Activated CD8-positive, alpha-beta T cell treated with anti-CD3 and anti-CD28 coated beads for 36 hours (primary cell): ENCODE measurements at regions not wholly inside any gene's neighbourhood (a gene's known extent, or its start where the extent isn't known, plus 50 kb on each side); places are given as distances from the start of the nearest gene placed in this dataset.

Experiments
- ATAC-seq: fragments of 200-7000 bp; cut with Tn5 transposase; one replicate; pipeline ENCODE4 v1.10.0; 2021; ENCODE audit warnings: mild to moderate bottlenecking, moderate library complexity
- CTCF ChIA-PET: fragments of 350-600 bp; sonication (Branson Sonifier 250); formaldehyde crosslinking; loops from one replicate; lab custom pipeline; 2021; ENCODE audit warnings: antibody characterized with exemption; lab: Charles Lee
- POLR2A ChIA-PET: fragments of 350-600 bp; sonication (Branson Sonifier 250); formaldehyde crosslinking; loops from one replicate; lab custom pipeline; 2021; ENCODE audit warnings: antibody characterized with exemption; lab: Charles Lee
- DNase-seq: peaks from one replicate; pipeline ENCODE4 v3.0.0-alpha.2; 2020
- H3K27ac Mint-ChIP-seq: one replicate; pipeline ENCODE4 v1.8.0; 2021; ENCODE audit warnings: mild to moderate bottlenecking, mixed read lengths
- H3K27me3 Mint-ChIP-seq: one replicate; pipeline ENCODE4 v1.8.0; 2021; ENCODE audit warnings: mixed read lengths
- H3K36me3 Mint-ChIP-seq: one replicate; pipeline ENCODE4 v1.8.0; 2021; ENCODE audit warnings: low read depth, mixed read lengths
- H3K4me1 Mint-ChIP-seq: one replicate; pipeline ENCODE4 v1.8.0; 2021; ENCODE audit warnings: low read depth, mixed read lengths
- H3K4me3 Mint-ChIP-seq: one replicate; pipeline ENCODE4 v1.8.0; 2021; ENCODE audit warnings: mild to moderate bottlenecking, moderate library complexity, mixed read lengths
- H3K9me3 Mint-ChIP-seq: one replicate; pipeline ENCODE4 v1.8.0; 2021; ENCODE audit warnings: mixed read lengths
- intact Hi-C: fragments of 100-400 bp; cut with micrococcal nuclease; formaldehyde crosslinking; loops from one replicate; pipeline ENCODE4 v1.10.0; 2022
- TF ChIP-seq, protein P1 (sequence below): fragments of 200-600 bp; IDR thresholded peaks from one replicate; pipeline ENCODE4 v1.8.0; 2022; ENCODE audit warnings: antibody characterized with exemption, mild to moderate bottlenecking

DNA sequence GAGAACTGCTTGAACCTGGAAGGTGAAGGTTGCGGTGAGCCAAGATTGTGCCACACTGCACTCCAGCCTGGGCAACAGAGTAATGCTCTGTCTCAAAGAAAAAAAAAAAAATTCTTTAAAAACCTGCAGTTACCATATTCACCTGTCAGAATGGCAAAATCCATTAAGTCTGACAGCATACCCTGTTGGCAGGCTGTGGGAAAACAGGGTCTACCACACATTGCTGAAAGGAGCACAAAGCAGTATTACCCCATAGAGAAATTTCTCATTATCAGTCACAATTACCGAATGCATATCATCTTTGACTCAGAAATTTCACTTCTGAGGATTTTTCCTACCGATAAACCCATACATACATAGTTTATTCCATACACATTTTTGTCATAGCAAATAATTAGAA lies 264.1 kb upstream of the SLCO3A1 start:
- ATAC-seq (peak; percentile 51), DNase-seq (peak; percentile 18)
- Mint-ChIP-seq H3K27ac (no peak overlapping the region), H3K27me3 (peaks cover 10% of the 10 kb centered on the region), H3K4me1 (peaks cover 10% of the 10 kb centered on the region), H3K9me3 (no peaks in the 10 kb centered on the region), H3K4me3 (no peak overlapping the region), H3K36me3 (no peaks in the 10 kb centered on the region)
- TF ChIP-seq, protein P1, sequence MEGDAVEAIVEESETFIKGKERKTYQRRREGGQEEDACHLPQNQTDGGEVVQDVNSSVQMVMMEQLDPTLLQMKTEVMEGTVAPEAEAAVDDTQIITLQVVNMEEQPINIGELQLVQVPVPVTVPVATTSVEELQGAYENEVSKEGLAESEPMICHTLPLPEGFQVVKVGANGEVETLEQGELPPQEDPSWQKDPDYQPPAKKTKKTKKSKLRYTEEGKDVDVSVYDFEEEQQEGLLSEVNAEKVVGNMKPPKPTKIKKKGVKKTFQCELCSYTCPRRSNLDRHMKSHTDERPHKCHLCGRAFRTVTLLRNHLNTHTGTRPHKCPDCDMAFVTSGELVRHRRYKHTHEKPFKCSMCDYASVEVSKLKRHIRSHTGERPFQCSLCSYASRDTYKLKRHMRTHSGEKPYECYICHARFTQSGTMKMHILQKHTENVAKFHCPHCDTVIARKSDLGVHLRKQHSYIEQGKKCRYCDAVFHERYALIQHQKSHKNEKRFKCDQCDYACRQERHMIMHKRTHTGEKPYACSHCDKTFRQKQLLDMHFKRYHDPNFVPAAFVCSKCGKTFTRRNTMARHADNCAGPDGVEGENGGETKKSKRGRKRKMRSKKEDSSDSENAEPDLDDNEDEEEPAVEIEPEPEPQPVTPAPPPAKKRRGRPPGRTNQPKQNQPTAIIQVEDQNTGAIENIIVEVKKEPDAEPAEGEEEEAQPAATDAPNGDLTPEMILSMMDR: no peak
- POLR2A ChIA-PET: no interaction called here
- intact Hi-C loops: no loop called here
- CTCF ChIA-PET: no interaction called here

DNA sequence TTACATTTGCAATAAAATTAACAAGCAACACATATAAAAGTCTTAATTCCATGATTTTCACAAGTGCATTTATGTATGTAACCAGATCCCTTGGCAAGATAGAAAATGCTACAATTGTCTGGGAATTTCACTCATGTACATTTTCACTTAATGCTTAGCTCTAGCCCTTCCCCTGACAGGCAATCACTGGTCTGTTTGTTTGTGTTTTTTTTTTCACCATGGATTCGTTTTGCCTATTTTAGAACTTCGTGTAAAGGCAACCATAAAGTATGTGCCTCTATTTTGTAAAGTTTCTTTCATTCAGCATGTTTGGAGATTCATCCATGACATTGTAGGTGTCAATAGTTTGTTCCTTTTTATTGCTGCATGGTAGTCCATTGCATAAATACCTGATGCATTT lies 260.9 kb upstream of the SLCO3A1 start:
- ChIA-PET POLR2A (no interaction called here), CTCF (no interaction called here)
- Mint-ChIP-seq H3K4me3 (no peak overlapping the region), H3K4me1 (peaks cover 10% of the 10 kb centered on the region), H3K27ac (no peak overlapping the region), H3K36me3 (no peaks in the 10 kb centered on the region), H3K9me3 (no peaks in the 10 kb centered on the region), H3K27me3 (peaks cover 15% of the 10 kb centered on the region)
- TF ChIP-seq, protein P1: no peak
- intact Hi-C loops: no loop called here
- DNase-seq (no peak), ATAC-seq (no peak)

DNA sequence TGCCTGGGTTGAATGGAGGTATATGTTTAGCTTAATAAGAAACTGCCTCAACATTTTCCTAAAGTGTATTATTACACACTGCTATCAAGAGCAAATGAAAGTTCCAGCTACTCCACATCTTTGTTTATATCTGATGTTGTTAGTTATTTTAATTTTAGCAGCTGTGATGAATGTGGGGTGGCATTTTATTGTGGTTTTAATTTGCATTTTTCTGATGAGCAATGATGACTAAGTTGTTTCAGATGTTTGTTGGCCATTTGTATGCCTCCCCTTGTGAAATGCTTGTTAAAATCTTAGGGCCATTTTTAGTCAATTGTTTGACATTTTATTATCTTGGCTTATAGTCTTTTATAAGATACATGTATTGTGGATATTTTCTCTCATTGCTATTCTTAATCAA lies 260.4 kb upstream of the SLCO3A1 start:
- Mint-ChIP-seq H3K4me1 (peaks cover 10% of the 10 kb centered on the region), H3K36me3 (no peaks in the 10 kb centered on the region), H3K9me3 (no peaks in the 10 kb centered on the region), H3K4me3 (no peak overlapping the region), H3K27ac (no peak overlapping the region), H3K27me3 (peaks cover 16% of the 10 kb centered on the region)
- intact Hi-C loops: no loop called here
- ATAC-seq (no peak), DNase-seq (no peak)
- ChIA-PET CTCF (no interaction called here), POLR2A (no interaction called here)
- TF ChIP-seq, protein P1: no peak

DNA sequence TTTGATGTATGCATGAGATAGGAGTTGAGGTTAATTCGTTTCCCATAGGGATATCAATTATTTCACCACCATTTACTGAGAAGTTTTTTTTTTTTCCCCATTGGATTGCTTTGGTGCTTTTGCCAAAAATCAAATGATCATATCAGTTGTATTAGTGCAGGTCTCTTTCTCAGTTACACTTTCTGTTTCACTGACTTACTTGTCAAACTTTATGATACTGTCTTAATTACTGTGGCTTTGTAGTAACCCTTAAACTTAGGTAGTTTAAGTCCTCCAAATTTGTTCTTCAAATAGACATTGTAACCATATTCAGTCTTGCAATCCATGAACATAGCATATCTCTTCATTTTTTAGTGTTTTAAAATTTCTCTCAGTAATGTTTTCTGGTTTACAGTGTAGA lies 259.9 kb upstream of the SLCO3A1 start:
- Mint-ChIP-seq H3K9me3 (no peaks in the 10 kb centered on the region), H3K4me3 (no peak overlapping the region), H3K4me1 (peaks cover 10% of the 10 kb centered on the region), H3K27ac (no peak overlapping the region), H3K36me3 (no peaks in the 10 kb centered on the region), H3K27me3 (peaks cover 16% of the 10 kb centered on the region)
- ChIA-PET POLR2A (no interaction called here), CTCF (no interaction called here)
- TF ChIP-seq, protein P1: no peak
- intact Hi-C loops: no loop called here
- ATAC-seq: no peak
- no peak for DNase-seq

DNA sequence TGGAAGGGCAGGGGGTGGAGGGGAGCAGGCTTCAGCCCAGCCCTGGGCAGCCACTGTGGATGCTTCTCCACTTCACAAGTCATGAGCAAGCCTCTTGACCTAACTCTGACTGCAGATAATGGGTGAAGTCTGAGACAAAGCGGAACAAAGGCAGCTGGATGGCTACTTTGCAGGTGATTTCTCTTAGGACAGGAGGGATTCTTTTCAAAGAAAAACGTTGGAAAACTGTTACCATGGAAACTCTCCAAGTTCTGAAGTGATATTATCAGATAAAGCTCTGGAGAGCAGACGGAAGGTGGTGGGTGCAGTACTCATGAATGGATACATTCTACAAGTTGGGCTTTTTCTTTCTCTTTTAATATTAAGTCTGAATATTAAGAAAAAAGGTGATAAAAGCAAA lies 254.2 kb upstream of the SLCO3A1 start:
- ATAC-seq (no peak), DNase-seq (no peak)
- POLR2A ChIA-PET: no interaction called here
- H3K4me3 Mint-ChIP-seq: no peak overlapping the region
- H3K36me3 Mint-ChIP-seq: no peaks in the 10 kb centered on the region
- no peak overlapping the region for H3K27ac Mint-ChIP-seq
- H3K27me3 Mint-ChIP-seq: peaks cover 13% of the 10 kb centered on the region
- intact Hi-C loops: no loop called here
- no peaks in the 10 kb centered on the region for H3K9me3 Mint-ChIP-seq
- CTCF ChIA-PET: no interaction called here
- TF ChIP-seq, protein P1: no peak
- H3K4me1 Mint-ChIP-seq: no peaks in the 10 kb centered on the region
